Activated CD4-positive, alpha-beta T cell treated with anti-CD3 and anti-CD28 coated beads, Interleukin-2, amount 50 U/mL, for 4 hours (primary cell): ENCODE measurements at regions not wholly inside any gene's neighbourhood (a gene's known extent, or its start where the extent isn't known, plus 50 kb on each side); places are given as distances from the start of the nearest gene placed in this dataset.

Experiments used
- DNase-seq, 2 experiments: peaks; one replicate each; pipeline ENCODE4 v3.0.0-alpha.2; 2020

GRCh38 chr22:48352086-48352911, 1475.4 kb downstream of the BRD1 start:
- DNase-seq = no peak

- DNase-seq = no peak
Observed at GRCh38 chr22:48351376-48352085, 1476.1 kb downstream of the BRD1 start.

- DNase-seq = no peak
Observed at GRCh38 chr22:48350456-48350855, 1477.2 kb downstream of the BRD1 start.

GRCh38 chr22:48348855-48349254, 1478.8 kb downstream of the BRD1 start:
- no peak for DNase-seq

GRCh38 chr22:48347311-48347710, 1480.4 kb downstream of the BRD1 start:
- no peak for DNase-seq

- no peak for DNase-seq
Observed at GRCh38 chr22:48346911-48347310, 1480.8 kb downstream of the BRD1 start.

- no peak for DNase-seq
Observed at GRCh38 chr22:48346311-48346710, 1481.4 kb downstream of the BRD1 start.

- DNase-seq = no peak
Observed at GRCh38 chr22:48345631-48346030, 1482.0 kb downstream of the BRD1 start.

GRCh38 chr22:48343461-48343860, 1484.2 kb downstream of the BRD1 start:
- DNase-seq = no peak

GRCh38 chr22:48342732-48343131, 1484.9 kb downstream of the BRD1 start:
- DNase-seq = no peak

- no peak for DNase-seq
Observed at GRCh38 chr22:48342016-48342415, 1485.7 kb downstream of the BRD1 start.

- DNase-seq = no peak
Observed at GRCh38 chr22:48340727-48341709, 1486.7 kb downstream of the BRD1 start.

- no peak for DNase-seq
Observed at GRCh38 chr22:48340191-48340590, 1487.5 kb downstream of the BRD1 start.

GRCh38 chr22:48338793-48339705, 1488.6 kb downstream of the BRD1 start:
- no peak for DNase-seq

GRCh38 chr22:48337957-48338792, 1489.5 kb downstream of the BRD1 start:
- no peak for DNase-seq

- no peak for DNase-seq
Observed at GRCh38 chr22:48336339-48337060, 1491.2 kb downstream of the BRD1 start.

GRCh38 chr22:48335442-48336139, 1492.1 kb downstream of the BRD1 start:
- no peak for DNase-seq

- no peak for DNase-seq
Observed at GRCh38 chr22:48334971-48335370, 1492.7 kb downstream of the BRD1 start.
